ENCODE measurements at regions not wholly inside any gene's neighbourhood (a gene's known extent, or its start where the extent isn't known, plus 50 kb on each side); places are given as distances from the start of the nearest gene placed in this dataset.

DNA sequence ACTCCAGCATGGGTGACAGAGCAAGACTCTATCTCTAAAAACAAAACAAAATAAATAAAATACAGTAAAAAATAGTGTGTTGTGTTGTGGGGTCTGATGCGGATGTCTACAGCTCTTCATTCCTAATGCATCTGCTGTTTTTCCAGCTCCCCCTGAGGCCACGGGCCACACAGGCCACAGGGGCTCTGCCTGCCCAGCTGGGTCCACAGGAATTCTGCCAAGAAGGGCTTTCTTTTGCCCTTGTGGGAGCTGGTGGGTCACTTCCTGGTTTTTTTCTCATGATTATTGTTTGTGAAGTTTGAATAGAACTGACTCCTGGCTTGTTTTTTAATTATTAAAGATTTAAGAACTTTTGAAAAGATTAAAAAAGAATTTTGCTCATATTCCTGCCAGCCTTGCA, 67.4 kb upstream of the CLDN5 start:
- TF ChIP-seq, protein P1, sequence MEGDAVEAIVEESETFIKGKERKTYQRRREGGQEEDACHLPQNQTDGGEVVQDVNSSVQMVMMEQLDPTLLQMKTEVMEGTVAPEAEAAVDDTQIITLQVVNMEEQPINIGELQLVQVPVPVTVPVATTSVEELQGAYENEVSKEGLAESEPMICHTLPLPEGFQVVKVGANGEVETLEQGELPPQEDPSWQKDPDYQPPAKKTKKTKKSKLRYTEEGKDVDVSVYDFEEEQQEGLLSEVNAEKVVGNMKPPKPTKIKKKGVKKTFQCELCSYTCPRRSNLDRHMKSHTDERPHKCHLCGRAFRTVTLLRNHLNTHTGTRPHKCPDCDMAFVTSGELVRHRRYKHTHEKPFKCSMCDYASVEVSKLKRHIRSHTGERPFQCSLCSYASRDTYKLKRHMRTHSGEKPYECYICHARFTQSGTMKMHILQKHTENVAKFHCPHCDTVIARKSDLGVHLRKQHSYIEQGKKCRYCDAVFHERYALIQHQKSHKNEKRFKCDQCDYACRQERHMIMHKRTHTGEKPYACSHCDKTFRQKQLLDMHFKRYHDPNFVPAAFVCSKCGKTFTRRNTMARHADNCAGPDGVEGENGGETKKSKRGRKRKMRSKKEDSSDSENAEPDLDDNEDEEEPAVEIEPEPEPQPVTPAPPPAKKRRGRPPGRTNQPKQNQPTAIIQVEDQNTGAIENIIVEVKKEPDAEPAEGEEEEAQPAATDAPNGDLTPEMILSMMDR (conservative IDR thresholded peaks at IDR 0.05; ENCODE audit: low read depth, low read length), result no peak
- no peak for TF ChIP-seq EZH2 (IDR thresholded peaks at IDR 0.05; ENCODE audit: borderline replicate concordance, low read depth, low read length, poor library complexity, severe bottlenecking)
